Parathyroid adenoma (tissue), 2 donors: ENCODE measurements at regions not wholly inside any gene's neighbourhood (a gene's known extent, or its start where the extent isn't known, plus 50 kb on each side); places are given as distances from the start of the nearest gene placed in this dataset.

Source experiments
- H2AFZ ChIP-seq: fragments of 300-600 bp; sonication (generic); one replicate; pipeline ENCODE4 v1.7.0; 2017; ENCODE audit warnings: antibody characterized with exemption, mild to moderate bottlenecking
- H3K27ac ChIP-seq: fragments of 300-600 bp; sonication (generic); one replicate; pipeline ENCODE4 v1.7.0; 2017
- H3K27me3 ChIP-seq: fragments of 300-600 bp; sonication (generic); one replicate; pipeline ENCODE4 v1.7.0; 2017; ENCODE audit warnings: low read length; ENCODE audit not compliant: control insufficient read depth, insufficient read depth
- H3K36me3 ChIP-seq: fragments of 300-600 bp; sonication (generic); one replicate; pipeline ENCODE4 v1.7.0; 2017; ENCODE audit warnings: low read length; ENCODE audit not compliant: control insufficient read depth, insufficient read depth
- H3K4me1 ChIP-seq: fragments of 300-600 bp; sonication (generic); one replicate; pipeline ENCODE4 v1.7.0; 2017; ENCODE audit warnings: control low read depth
- H3K4me2 ChIP-seq: fragments of 300-600 bp; sonication (generic); one replicate; pipeline ENCODE4 v1.7.0; 2017; ENCODE audit warnings: low read length
- H3K4me3 ChIP-seq: fragments of 300-600 bp; sonication (generic); one replicate; pipeline ENCODE4 v1.7.0; 2017; ENCODE audit warnings: low read depth, low read length
- H3K79me2 ChIP-seq: fragments of 300-600 bp; sonication (generic); one replicate; pipeline ENCODE4 v1.7.0; 2017; ENCODE audit warnings: control low read depth
- H3K9ac ChIP-seq: fragments of 300-600 bp; sonication (generic); one replicate; pipeline ENCODE4 v1.7.0; 2017; ENCODE audit warnings: mild to moderate bottlenecking
- H3K9me3 ChIP-seq: fragments of 300-600 bp; sonication (generic); one replicate; pipeline ENCODE4 v1.7.0; 2017; ENCODE audit warnings: low read length; ENCODE audit not compliant: control insufficient read depth
- TF ChIP-seq, protein P1 (sequence below): fragments of 300-600 bp; sonication (generic); IDR thresholded peaks from one replicate; pipeline ENCODE4 v1.7.0; 2017; ENCODE audit warnings: antibody characterized with exemption, mild to moderate bottlenecking
- donor health status: primary hyperparathyroidism.

- Histone ChIP-seq H3K4me2 (no peak overlapping the region), H3K4me3 (no peak overlapping the region), H3K9me3 (no peaks in the 10 kb centered on the region), H3K36me3 (no peaks in the 10 kb centered on the region), H3K4me1 (no peaks in the 10 kb centered on the region), H2AFZ (no peak overlapping the region), H3K79me2 (no peaks in the 10 kb centered on the region), H3K27ac (no peak overlapping the region), H3K27me3 (no peaks in the 10 kb centered on the region), H3K9ac (no peak overlapping the region)
- TF ChIP-seq, protein P1, sequence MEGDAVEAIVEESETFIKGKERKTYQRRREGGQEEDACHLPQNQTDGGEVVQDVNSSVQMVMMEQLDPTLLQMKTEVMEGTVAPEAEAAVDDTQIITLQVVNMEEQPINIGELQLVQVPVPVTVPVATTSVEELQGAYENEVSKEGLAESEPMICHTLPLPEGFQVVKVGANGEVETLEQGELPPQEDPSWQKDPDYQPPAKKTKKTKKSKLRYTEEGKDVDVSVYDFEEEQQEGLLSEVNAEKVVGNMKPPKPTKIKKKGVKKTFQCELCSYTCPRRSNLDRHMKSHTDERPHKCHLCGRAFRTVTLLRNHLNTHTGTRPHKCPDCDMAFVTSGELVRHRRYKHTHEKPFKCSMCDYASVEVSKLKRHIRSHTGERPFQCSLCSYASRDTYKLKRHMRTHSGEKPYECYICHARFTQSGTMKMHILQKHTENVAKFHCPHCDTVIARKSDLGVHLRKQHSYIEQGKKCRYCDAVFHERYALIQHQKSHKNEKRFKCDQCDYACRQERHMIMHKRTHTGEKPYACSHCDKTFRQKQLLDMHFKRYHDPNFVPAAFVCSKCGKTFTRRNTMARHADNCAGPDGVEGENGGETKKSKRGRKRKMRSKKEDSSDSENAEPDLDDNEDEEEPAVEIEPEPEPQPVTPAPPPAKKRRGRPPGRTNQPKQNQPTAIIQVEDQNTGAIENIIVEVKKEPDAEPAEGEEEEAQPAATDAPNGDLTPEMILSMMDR = no peak
These were observed 1053.0 kb upstream of the IGFBP7 start for GRCh38 chr4:58163156-58163555.

DNA sequence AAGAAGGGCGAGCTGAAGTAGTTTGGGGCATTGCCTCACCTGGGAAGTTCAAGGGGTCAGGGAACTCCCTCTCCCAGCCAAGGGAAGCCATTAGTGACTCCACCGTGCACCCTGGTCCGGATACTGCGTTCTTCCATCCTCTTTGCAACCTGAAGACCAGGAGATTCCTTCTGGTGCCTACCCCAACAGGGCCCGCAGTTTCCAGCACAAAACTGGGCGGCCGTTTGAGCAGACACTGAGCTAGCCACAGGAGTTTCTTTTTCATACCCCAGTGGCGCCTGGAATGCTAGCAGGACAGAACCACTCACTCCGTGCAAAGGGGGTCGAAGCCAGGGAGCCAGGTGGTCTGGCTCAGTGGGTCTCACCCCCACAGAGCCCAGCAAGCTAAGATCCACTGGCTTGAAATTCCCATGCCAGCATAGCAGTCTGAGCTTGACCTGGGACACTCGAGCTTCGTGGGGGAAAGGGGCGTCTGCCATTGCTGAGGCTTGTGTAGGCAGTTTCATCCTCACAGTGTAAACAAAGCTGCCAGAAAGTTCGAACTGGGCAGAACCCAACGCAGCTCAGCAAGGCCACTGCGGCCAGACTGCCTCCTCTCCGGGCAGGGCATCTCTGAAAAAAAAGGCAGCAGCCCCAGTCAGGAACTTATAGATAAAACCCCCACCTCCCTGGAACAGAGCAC lies 1039.4 kb upstream of the IGFBP7 start:
- Histone ChIP-seq H3K4me3 (no peak overlapping the region), H3K9me3 (no peaks in the 10 kb centered on the region), H3K36me3 (no peaks in the 10 kb centered on the region), H3K4me2 (no peak overlapping the region), H2AFZ (no peak overlapping the region), H3K27ac (no peak overlapping the region), H3K27me3 (no peaks in the 10 kb centered on the region), H3K9ac (no peak overlapping the region), H3K79me2 (no peaks in the 10 kb centered on the region), H3K4me1 (no peaks in the 10 kb centered on the region)
- TF ChIP-seq, protein P1 = no peak

DNA sequence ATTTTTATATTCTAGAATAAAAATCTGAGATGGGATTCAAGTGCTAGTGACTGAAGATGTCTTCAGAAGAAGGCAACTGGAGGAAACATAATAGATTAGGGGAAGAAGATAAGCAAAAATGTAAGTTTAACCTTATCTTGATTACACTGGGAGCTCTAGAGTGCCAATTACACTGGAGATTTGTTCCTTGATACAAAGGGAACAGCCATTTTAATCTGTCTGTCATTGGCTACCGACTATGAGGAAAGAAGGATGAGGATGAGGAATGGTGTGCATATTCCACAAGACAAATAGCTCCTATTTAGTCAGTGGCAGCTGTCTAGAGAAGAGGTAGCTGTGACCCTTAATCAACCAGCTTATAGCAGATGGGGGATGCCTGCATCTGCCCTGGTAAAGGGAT lies 1034.5 kb upstream of the IGFBP7 start:
- no peak overlapping the region for H3K4me3 ChIP-seq
- H3K4me2 ChIP-seq = no peak overlapping the region
- H3K9me3 ChIP-seq = no peaks in the 10 kb centered on the region
- H3K9ac ChIP-seq = no peak overlapping the region
- no peaks in the 10 kb centered on the region for H3K4me1 ChIP-seq
- H2AFZ ChIP-seq = no peak overlapping the region
- TF ChIP-seq, protein P1 = no peak
- no peaks in the 10 kb centered on the region for H3K27me3 ChIP-seq
- no peaks in the 10 kb centered on the region for H3K36me3 ChIP-seq
- H3K79me2 ChIP-seq = no peaks in the 10 kb centered on the region
- no peak overlapping the region for H3K27ac ChIP-seq

GRCh38 chr4:58138786-58139668 lies 1028.8 kb upstream of the IGFBP7 start:
- Histone ChIP-seq H3K9me3 (no peaks in the 10 kb centered on the region), H3K27me3 (no peaks in the 10 kb centered on the region), H2AFZ (no peak overlapping the region), H3K36me3 (no peaks in the 10 kb centered on the region), H3K4me1 (no peaks in the 10 kb centered on the region), H3K27ac (no peak overlapping the region), H3K79me2 (no peaks in the 10 kb centered on the region), H3K9ac (no peak overlapping the region), H3K4me3 (no peak overlapping the region), H3K4me2 (no peak overlapping the region)
- TF ChIP-seq, protein P1 = no peak
